ENCODE measurements at regions not wholly inside any gene's neighbourhood (a gene's known extent, or its start where the extent isn't known, plus 50 kb on each side); places are given as distances from the start of the nearest gene placed in this dataset.

DNA sequence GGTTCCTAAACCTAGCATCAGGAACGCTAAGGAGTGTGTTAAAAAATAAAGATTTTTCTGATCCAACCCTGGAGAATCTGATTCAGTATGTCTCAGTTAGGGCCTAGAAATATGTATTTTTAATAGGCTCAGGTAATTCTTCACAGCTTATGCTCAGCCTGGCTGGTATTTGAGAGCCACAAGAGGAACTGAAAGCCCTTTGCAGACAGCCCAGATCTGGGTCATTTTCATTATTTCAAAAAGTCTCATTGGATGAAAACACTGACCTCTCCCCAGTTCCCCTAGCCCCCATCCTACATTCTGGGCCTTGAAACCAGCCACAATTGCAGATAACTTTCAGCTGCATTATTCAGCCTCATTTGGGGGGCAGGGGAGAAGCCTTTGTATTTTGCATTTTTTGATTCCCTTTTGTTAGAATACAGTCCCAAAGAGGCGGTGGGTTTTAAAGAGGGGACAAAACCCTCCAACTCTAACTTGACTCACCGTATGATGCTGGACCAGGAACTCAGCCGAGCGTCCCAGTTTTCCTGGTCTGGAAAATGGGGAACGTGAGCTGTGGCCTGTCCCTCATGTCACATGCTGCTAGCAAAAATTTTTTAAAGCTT, 66.0 kb upstream of the LARGE1 start:
- TF ChIP-seq, protein P1, sequence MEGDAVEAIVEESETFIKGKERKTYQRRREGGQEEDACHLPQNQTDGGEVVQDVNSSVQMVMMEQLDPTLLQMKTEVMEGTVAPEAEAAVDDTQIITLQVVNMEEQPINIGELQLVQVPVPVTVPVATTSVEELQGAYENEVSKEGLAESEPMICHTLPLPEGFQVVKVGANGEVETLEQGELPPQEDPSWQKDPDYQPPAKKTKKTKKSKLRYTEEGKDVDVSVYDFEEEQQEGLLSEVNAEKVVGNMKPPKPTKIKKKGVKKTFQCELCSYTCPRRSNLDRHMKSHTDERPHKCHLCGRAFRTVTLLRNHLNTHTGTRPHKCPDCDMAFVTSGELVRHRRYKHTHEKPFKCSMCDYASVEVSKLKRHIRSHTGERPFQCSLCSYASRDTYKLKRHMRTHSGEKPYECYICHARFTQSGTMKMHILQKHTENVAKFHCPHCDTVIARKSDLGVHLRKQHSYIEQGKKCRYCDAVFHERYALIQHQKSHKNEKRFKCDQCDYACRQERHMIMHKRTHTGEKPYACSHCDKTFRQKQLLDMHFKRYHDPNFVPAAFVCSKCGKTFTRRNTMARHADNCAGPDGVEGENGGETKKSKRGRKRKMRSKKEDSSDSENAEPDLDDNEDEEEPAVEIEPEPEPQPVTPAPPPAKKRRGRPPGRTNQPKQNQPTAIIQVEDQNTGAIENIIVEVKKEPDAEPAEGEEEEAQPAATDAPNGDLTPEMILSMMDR (IDR thresholded peaks at IDR 0.05) = no peak
- no peak for TF ChIP-seq POLR2A (IDR thresholded peaks at IDR 0.05)

Measured in thyroid gland (tissue), 4 donors.